ENCODE measurements at regions not wholly inside any gene's neighbourhood (a gene's known extent, or its start where the extent isn't known, plus 50 kb on each side); places are given as distances from the start of the nearest gene placed in this dataset.

DNA sequence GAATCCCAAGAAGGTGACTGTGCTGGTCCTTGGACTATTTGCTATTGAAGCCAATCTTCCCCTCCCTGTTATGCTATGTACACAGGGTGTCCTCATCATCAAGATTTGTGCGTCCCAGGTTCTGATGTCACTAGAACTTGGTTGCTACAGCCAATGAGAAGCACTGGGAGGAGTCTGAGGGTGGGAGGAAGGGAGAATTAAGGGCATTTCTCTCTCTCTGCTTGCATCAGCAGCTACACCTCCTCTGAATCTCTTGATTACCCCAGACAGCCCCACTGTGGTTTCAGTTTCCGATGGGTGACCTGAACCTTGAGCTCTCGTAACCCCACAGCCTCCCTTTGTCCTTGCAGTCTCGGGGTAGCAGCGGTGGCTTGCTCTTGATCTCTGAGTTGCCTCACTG is 212.4 kb upstream of the SESN3 start:
- no peak for TF ChIP-seq POLR2AphosphoS5 (IDR thresholded peaks at IDR 0.05; ENCODE audit: insufficient read depth, low read depth, low read length)
- TF ChIP-seq POLR2A (IDR thresholded peaks at IDR 0.05; ENCODE audit: low read depth, low read length) = no peak
- TF ChIP-seq, protein P1, sequence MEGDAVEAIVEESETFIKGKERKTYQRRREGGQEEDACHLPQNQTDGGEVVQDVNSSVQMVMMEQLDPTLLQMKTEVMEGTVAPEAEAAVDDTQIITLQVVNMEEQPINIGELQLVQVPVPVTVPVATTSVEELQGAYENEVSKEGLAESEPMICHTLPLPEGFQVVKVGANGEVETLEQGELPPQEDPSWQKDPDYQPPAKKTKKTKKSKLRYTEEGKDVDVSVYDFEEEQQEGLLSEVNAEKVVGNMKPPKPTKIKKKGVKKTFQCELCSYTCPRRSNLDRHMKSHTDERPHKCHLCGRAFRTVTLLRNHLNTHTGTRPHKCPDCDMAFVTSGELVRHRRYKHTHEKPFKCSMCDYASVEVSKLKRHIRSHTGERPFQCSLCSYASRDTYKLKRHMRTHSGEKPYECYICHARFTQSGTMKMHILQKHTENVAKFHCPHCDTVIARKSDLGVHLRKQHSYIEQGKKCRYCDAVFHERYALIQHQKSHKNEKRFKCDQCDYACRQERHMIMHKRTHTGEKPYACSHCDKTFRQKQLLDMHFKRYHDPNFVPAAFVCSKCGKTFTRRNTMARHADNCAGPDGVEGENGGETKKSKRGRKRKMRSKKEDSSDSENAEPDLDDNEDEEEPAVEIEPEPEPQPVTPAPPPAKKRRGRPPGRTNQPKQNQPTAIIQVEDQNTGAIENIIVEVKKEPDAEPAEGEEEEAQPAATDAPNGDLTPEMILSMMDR (IDR thresholded peaks at IDR 0.05; ENCODE audit: extremely low read depth in 1 of 2, insufficient read depth in 1 of 2, low read depth in 1 of 2, low read length in 2 of 2) = no peak
- no peak for TF ChIP-seq EZH2 (IDR thresholded peaks at IDR 0.05; ENCODE audit: borderline replicate concordance, low read depth, low read length, severe bottlenecking)
- TF ChIP-seq MYC (IDR thresholded peaks at IDR 0.05; ENCODE audit: low read depth, low read length) = no peak
- TF ChIP-seq, protein P2, sequence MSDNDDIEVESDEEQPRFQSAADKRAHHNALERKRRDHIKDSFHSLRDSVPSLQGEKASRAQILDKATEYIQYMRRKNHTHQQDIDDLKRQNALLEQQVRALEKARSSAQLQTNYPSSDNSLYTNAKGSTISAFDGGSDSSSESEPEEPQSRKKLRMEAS (IDR thresholded peaks at IDR 0.05; ENCODE audit: insufficient read depth, insufficient read length) = no peak
- TF ChIP-seq FOS (IDR thresholded peaks at IDR 0.05; ENCODE audit: borderline replicate concordance, insufficient read depth, low read length) = no peak
- no peak for TF ChIP-seq JUN (IDR thresholded peaks at IDR 0.05; ENCODE audit: borderline replicate concordance, insufficient read depth, insufficient read length, low read depth)

Data from endothelial cell of umbilical vein (primary cell).